ENCODE measurements at regions not wholly inside any gene's neighbourhood (a gene's known extent, or its start where the extent isn't known, plus 50 kb on each side); places are given as distances from the start of the nearest gene placed in this dataset.
A peak's percentile ranks its signal among the peaks of the same experiment; 100 is the strongest.

GRCh38 chr11:134643115-134644012, 231.3 kb upstream of the B3GAT1 start:
- Mint-ChIP-seq H3K4me1 (no peaks in the 10 kb centered on the region), H3K36me3 (no peaks in the 10 kb centered on the region), H3K27me3 (peaks cover 1% of the 10 kb centered on the region), H3K9me3 (no peaks in the 10 kb centered on the region), H3K27ac (no peak overlapping the region), H3K4me3 (no peak overlapping the region)

GRCh38 chr11:134642206-134642605, 230.2 kb upstream of the B3GAT1 start:
- H3K4me1 Mint-ChIP-seq, result no peaks in the 10 kb centered on the region
- no peaks in the 10 kb centered on the region for H3K9me3 Mint-ChIP-seq
- no peak overlapping the region for H3K27ac Mint-ChIP-seq
- no peak overlapping the region for H3K4me3 Mint-ChIP-seq
- H3K36me3 Mint-ChIP-seq, result no peaks in the 10 kb centered on the region
- H3K27me3 Mint-ChIP-seq, result peaks cover 1% of the 10 kb centered on the region

GRCh38 chr11:134640971-134641968, 229.2 kb upstream of the B3GAT1 start:
- Mint-ChIP-seq H3K4me1 (no peaks in the 10 kb centered on the region), H3K9me3 (no peaks in the 10 kb centered on the region), H3K4me3 (no peak overlapping the region), H3K27ac (no peak overlapping the region), H3K27me3 (peaks cover 1% of the 10 kb centered on the region), H3K36me3 (no peaks in the 10 kb centered on the region)

GRCh38 chr11:134640536-134640935, 228.5 kb upstream of the B3GAT1 start:
- H3K4me3 Mint-ChIP-seq, result no peak overlapping the region
- no peak overlapping the region for H3K27ac Mint-ChIP-seq
- no peaks in the 10 kb centered on the region for H3K9me3 Mint-ChIP-seq
- peaks cover 1% of the 10 kb centered on the region for H3K27me3 Mint-ChIP-seq
- H3K36me3 Mint-ChIP-seq, result no peaks in the 10 kb centered on the region
- no peaks in the 10 kb centered on the region for H3K4me1 Mint-ChIP-seq

- H3K27ac Mint-ChIP-seq, result no peak overlapping the region
- peaks cover 1% of the 10 kb centered on the region for H3K27me3 Mint-ChIP-seq
- no peak overlapping the region for H3K4me3 Mint-ChIP-seq
- H3K9me3 Mint-ChIP-seq, result no peaks in the 10 kb centered on the region
- no peaks in the 10 kb centered on the region for H3K36me3 Mint-ChIP-seq
- H3K4me1 Mint-ChIP-seq, result no peaks in the 10 kb centered on the region
Measured at GRCh38 chr11:134639586-134640330, 227.7 kb upstream of the B3GAT1 start.

- no peaks in the 10 kb centered on the region for H3K9me3 Mint-ChIP-seq
- peaks cover 1% of the 10 kb centered on the region for H3K27me3 Mint-ChIP-seq
- no peak overlapping the region for H3K4me3 Mint-ChIP-seq
Measured at GRCh38 chr11:134638796-134639430, 226.9 kb upstream of the B3GAT1 start.

GRCh38 chr11:134637091-134638015, 225.3 kb upstream of the B3GAT1 start:
- peak overlapping the region in 1 of 3 donors; percentile 3 for H3K27ac Mint-ChIP-seq
- H3K27me3 Mint-ChIP-seq, result peaks cover 1% of the 10 kb centered on the region
- H3K4me3 Mint-ChIP-seq, result no peak overlapping the region
- no peaks in the 10 kb centered on the region for H3K4me1 Mint-ChIP-seq
- no peaks in the 10 kb centered on the region for H3K9me3 Mint-ChIP-seq
- no peaks in the 10 kb centered on the region for H3K36me3 Mint-ChIP-seq

More at GRCh38 chr11:134638796-134639430, 226.9 kb upstream of the B3GAT1 start:
- Mint-ChIP-seq H3K27ac (no peak overlapping the region), H3K36me3 (no peaks in the 10 kb centered on the region), H3K4me1 (no peaks in the 10 kb centered on the region)

GRCh38 chr11:134636071-134636470, 224.0 kb upstream of the B3GAT1 start:
- Mint-ChIP-seq H3K27me3 (peaks cover 1% of the 10 kb centered on the region), H3K4me3 (no peak overlapping the region), H3K9me3 (no peaks in the 10 kb centered on the region), H3K36me3 (no peaks in the 10 kb centered on the region), H3K4me1 (no peaks in the 10 kb centered on the region), H3K27ac (no peak overlapping the region)

GRCh38 chr11:134634897-134635831, 223.1 kb upstream of the B3GAT1 start:
- no peak overlapping the region for H3K4me3 Mint-ChIP-seq

GRCh38 chr11:134633276-134633675, 221.2 kb upstream of the B3GAT1 start:
- H3K9me3 Mint-ChIP-seq, result peaks cover 0 to 7% (median 0%) of the 10 kb centered on the region in 3 donors
- no peaks in the 10 kb centered on the region for H3K27me3 Mint-ChIP-seq
- H3K4me3 Mint-ChIP-seq, result no peak overlapping the region
- H3K4me1 Mint-ChIP-seq, result no peaks in the 10 kb centered on the region
- peak overlapping the region in 1 of 3 donors; percentile 47 for H3K27ac Mint-ChIP-seq
- no peaks in the 10 kb centered on the region for H3K36me3 Mint-ChIP-seq

More at GRCh38 chr11:134634897-134635831, 223.1 kb upstream of the B3GAT1 start:
- H3K4me1 Mint-ChIP-seq, result no peaks in the 10 kb centered on the region
- no peaks in the 10 kb centered on the region for H3K36me3 Mint-ChIP-seq
- H3K27me3 Mint-ChIP-seq, result no peaks in the 10 kb centered on the region
- H3K9me3 Mint-ChIP-seq, result peaks cover 0 to 7% (median 0%) of the 10 kb centered on the region in 3 donors
- H3K27ac Mint-ChIP-seq, result no peak overlapping the region

- H3K27me3 Mint-ChIP-seq, result no peaks in the 10 kb centered on the region
- no peak overlapping the region for H3K4me3 Mint-ChIP-seq
- H3K27ac Mint-ChIP-seq, result no peak overlapping the region
- no peaks in the 10 kb centered on the region for H3K36me3 Mint-ChIP-seq
- no peaks in the 10 kb centered on the region for H3K4me1 Mint-ChIP-seq
- H3K9me3 Mint-ChIP-seq, result peaks cover 0 to 7% (median 0%) of the 10 kb centered on the region in 3 donors
Measured at GRCh38 chr11:134632347-134633119, 220.5 kb upstream of the B3GAT1 start.

- H3K36me3 Mint-ChIP-seq, result no peaks in the 10 kb centered on the region
- H3K4me1 Mint-ChIP-seq, result no peaks in the 10 kb centered on the region
- H3K9me3 Mint-ChIP-seq, result peaks cover 0 to 7% (median 0%) of the 10 kb centered on the region in 3 donors
- H3K27ac Mint-ChIP-seq, result no peak overlapping the region
- no peaks in the 10 kb centered on the region for H3K27me3 Mint-ChIP-seq
- H3K4me3 Mint-ChIP-seq, result no peak overlapping the region
Measured at GRCh38 chr11:134630861-134631260, 218.8 kb upstream of the B3GAT1 start.

Data from IgD-negative memory B cell (primary cell).